ENCODE measurements at regions not wholly inside any gene's neighbourhood (a gene's known extent, or its start where the extent isn't known, plus 50 kb on each side); places are given as distances from the start of the nearest gene placed in this dataset.

GRCh38 chr16:88281858-88282563 is 100.7 kb upstream of the ZNF469 start:
- H3K27ac ChIP-seq (ENCODE audit: low read depth, low read length), result no peak overlapping the region
- peaks cover 6 to 36% (median 8%) of the 10 kb centered on the region in 3 donors for H3K27me3 ChIP-seq (ENCODE audit: control insufficient read depth in 3 of 3, insufficient read depth in 3 of 3, low read length in 3 of 3)
- H3K36me3 ChIP-seq (ENCODE audit: control insufficient read depth in 3 of 3, insufficient read depth in 3 of 3, low read length in 3 of 3), result no peaks in the 10 kb centered on the region
- peaks cover under 1 to 20% (median 5%) of the 10 kb centered on the region in 3 donors for H3K9me3 ChIP-seq (ENCODE audit: control insufficient read depth in 3 of 3, low read length in 3 of 3)
- peaks cover 0 to 6% (median 4%) of the 10 kb centered on the region in 3 donors for H3K4me1 ChIP-seq (ENCODE audit: control insufficient read depth in 3 of 3, insufficient read depth in 3 of 3, low read length in 3 of 3)
- no peak overlapping the region for H3K9ac ChIP-seq (ENCODE audit: low read depth in 1 of 3, low read length in 3 of 3)
- H3K4me3 ChIP-seq (ENCODE audit: low read length in 3 of 3), result no peak overlapping the region

- H3K9me3 ChIP-seq (ENCODE audit: control insufficient read depth in 3 of 3, low read length in 3 of 3), result peaks cover 3 to 26% (median 9%) of the 10 kb centered on the region in 3 donors
- no peak overlapping the region for H3K4me3 ChIP-seq (ENCODE audit: low read length in 3 of 3)
- no peaks in the 10 kb centered on the region for H3K36me3 ChIP-seq (ENCODE audit: control insufficient read depth in 3 of 3, insufficient read depth in 3 of 3, low read length in 3 of 3)
- no peak overlapping the region for H3K27ac ChIP-seq (ENCODE audit: low read depth, low read length)
- H3K27me3 ChIP-seq (ENCODE audit: control insufficient read depth in 3 of 3, insufficient read depth in 3 of 3, low read length in 3 of 3), result peaks cover 6 to 36% (median 8%) of the 10 kb centered on the region in 3 donors
- H3K9ac ChIP-seq (ENCODE audit: low read depth in 1 of 3, low read length in 3 of 3), result no peak overlapping the region
- H3K4me1 ChIP-seq (ENCODE audit: control insufficient read depth in 3 of 3, insufficient read depth in 3 of 3, low read length in 3 of 3), result peaks cover 0 to 6% (median 4%) of the 10 kb centered on the region in 3 donors
Measured at GRCh38 chr16:88282564-88283395, 100.0 kb upstream of the ZNF469 start.

GRCh38 chr16:88283596-88283995 is 99.2 kb upstream of the ZNF469 start:
- Histone ChIP-seq H3K9me3 (ENCODE audit: control insufficient read depth in 3 of 3, low read length in 3 of 3) (peaks cover 3 to 26% (median 9%) of the 10 kb centered on the region in 3 donors), H3K4me1 (ENCODE audit: control insufficient read depth in 3 of 3, insufficient read depth in 3 of 3, low read length in 3 of 3) (peaks cover 0 to 6% (median 4%) of the 10 kb centered on the region in 3 donors), H3K36me3 (ENCODE audit: control insufficient read depth in 3 of 3, insufficient read depth in 3 of 3, low read length in 3 of 3) (no peaks in the 10 kb centered on the region), H3K4me3 (ENCODE audit: low read length in 3 of 3) (no peak overlapping the region), H3K27ac (ENCODE audit: low read depth, low read length) (no peak overlapping the region), H3K27me3 (ENCODE audit: control insufficient read depth in 3 of 3, insufficient read depth in 3 of 3, low read length in 3 of 3) (peaks cover 6 to 36% (median 8%) of the 10 kb centered on the region in 3 donors), H3K9ac (ENCODE audit: low read depth in 1 of 3, low read length in 3 of 3) (no peak overlapping the region)

- Histone ChIP-seq H3K9me3 (ENCODE audit: control insufficient read depth in 3 of 3, low read length in 3 of 3) (peaks cover 3 to 28% (median 13%) of the 10 kb centered on the region in 3 donors), H3K4me1 (ENCODE audit: control insufficient read depth in 3 of 3, insufficient read depth in 3 of 3, low read length in 3 of 3) (peaks cover 0 to 6% (median 4%) of the 10 kb centered on the region in 3 donors), H3K9ac (ENCODE audit: low read depth in 1 of 3, low read length in 3 of 3) (no peak overlapping the region), H3K27ac (ENCODE audit: low read depth, low read length) (no peak overlapping the region), H3K27me3 (ENCODE audit: control insufficient read depth in 3 of 3, insufficient read depth in 3 of 3, low read length in 3 of 3) (peaks cover 6 to 36% (median 11%) of the 10 kb centered on the region in 3 donors), H3K4me3 (ENCODE audit: low read length in 3 of 3) (no peak overlapping the region), H3K36me3 (ENCODE audit: control insufficient read depth in 3 of 3, insufficient read depth in 3 of 3, low read length in 3 of 3) (no peaks in the 10 kb centered on the region)
Measured at GRCh38 chr16:88284101-88284500, 98.7 kb upstream of the ZNF469 start.

GRCh38 chr16:88284626-88285513 is 97.9 kb upstream of the ZNF469 start:
- H3K27me3 ChIP-seq (ENCODE audit: control insufficient read depth in 3 of 3, insufficient read depth in 3 of 3, low read length in 3 of 3), result peaks cover 6 to 36% (median 13%) of the 10 kb centered on the region in 3 donors
- no peak overlapping the region for H3K9ac ChIP-seq (ENCODE audit: low read depth in 1 of 3, low read length in 3 of 3)
- peaks cover 3 to 29% (median 13%) of the 10 kb centered on the region in 3 donors for H3K9me3 ChIP-seq (ENCODE audit: control insufficient read depth in 3 of 3, low read length in 3 of 3)
- H3K27ac ChIP-seq (ENCODE audit: low read depth, low read length), result no peak overlapping the region
- H3K36me3 ChIP-seq (ENCODE audit: control insufficient read depth in 3 of 3, insufficient read depth in 3 of 3, low read length in 3 of 3), result no peaks in the 10 kb centered on the region
- peaks cover 0 to 6% (median 4%) of the 10 kb centered on the region in 3 donors for H3K4me1 ChIP-seq (ENCODE audit: control insufficient read depth in 3 of 3, insufficient read depth in 3 of 3, low read length in 3 of 3)
- no peak overlapping the region for H3K4me3 ChIP-seq (ENCODE audit: low read length in 3 of 3)

GRCh38 chr16:88285514-88285822 is 97.3 kb upstream of the ZNF469 start:
- Histone ChIP-seq H3K27me3 (ENCODE audit: control insufficient read depth in 3 of 3, insufficient read depth in 3 of 3, low read length in 3 of 3) (peaks cover 6 to 36% (median 13%) of the 10 kb centered on the region in 3 donors), H3K9ac (ENCODE audit: low read depth in 1 of 3, low read length in 3 of 3) (no peak overlapping the region), H3K4me3 (ENCODE audit: low read length in 3 of 3) (no peak overlapping the region), H3K9me3 (ENCODE audit: control insufficient read depth in 3 of 3, low read length in 3 of 3) (peaks cover 3 to 26% (median 13%) of the 10 kb centered on the region in 3 donors), H3K27ac (ENCODE audit: low read depth, low read length) (no peak overlapping the region), H3K36me3 (ENCODE audit: control insufficient read depth in 3 of 3, insufficient read depth in 3 of 3, low read length in 3 of 3) (no peaks in the 10 kb centered on the region), H3K4me1 (ENCODE audit: control insufficient read depth in 3 of 3, insufficient read depth in 3 of 3, low read length in 3 of 3) (peaks cover 0 to 6% (median 4%) of the 10 kb centered on the region in 3 donors)

GRCh38 chr16:88286301-88286923 is 96.3 kb upstream of the ZNF469 start:
- no peaks in the 10 kb centered on the region for H3K36me3 ChIP-seq (ENCODE audit: control insufficient read depth in 3 of 3, insufficient read depth in 3 of 3, low read length in 3 of 3)
- H3K9me3 ChIP-seq (ENCODE audit: control insufficient read depth in 3 of 3, low read length in 3 of 3), result peaks cover 3 to 26% (median 13%) of the 10 kb centered on the region in 3 donors
- no peak overlapping the region for H3K4me3 ChIP-seq (ENCODE audit: low read length in 3 of 3)
- H3K4me1 ChIP-seq (ENCODE audit: control insufficient read depth in 3 of 3, insufficient read depth in 3 of 3, low read length in 3 of 3), result peaks cover 0 to 6% (median 4%) of the 10 kb centered on the region in 3 donors
- H3K27me3 ChIP-seq (ENCODE audit: control insufficient read depth in 3 of 3, insufficient read depth in 3 of 3, low read length in 3 of 3), result peaks cover 13 to 46% (median 13%) of the 10 kb centered on the region in 3 donors
- H3K27ac ChIP-seq (ENCODE audit: low read depth, low read length), result no peak overlapping the region
- H3K9ac ChIP-seq (ENCODE audit: low read depth in 1 of 3, low read length in 3 of 3), result no peak overlapping the region

DNA sequence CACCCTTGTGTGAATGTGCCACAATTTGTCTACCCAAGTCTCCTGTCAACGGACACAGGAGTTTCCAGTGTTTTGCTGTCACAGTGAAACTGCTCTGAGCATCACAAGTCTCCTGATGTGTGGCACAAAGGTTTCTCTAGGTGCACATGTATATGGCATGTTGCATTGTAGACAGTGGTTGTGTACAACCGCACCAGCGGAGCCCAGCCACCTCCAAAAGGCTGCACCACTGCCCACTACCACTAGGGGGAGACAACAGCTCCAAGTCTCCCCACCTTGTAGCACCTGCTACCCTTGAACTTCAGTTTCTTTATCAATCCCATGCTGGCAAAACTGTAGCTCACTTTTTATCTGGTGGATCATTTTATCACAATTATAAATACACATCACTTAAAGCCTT is 95.5 kb upstream of the ZNF469 start:
- Histone ChIP-seq H3K36me3 (ENCODE audit: control insufficient read depth in 3 of 3, insufficient read depth in 3 of 3, low read length in 3 of 3) (no peaks in the 10 kb centered on the region), H3K4me1 (ENCODE audit: control insufficient read depth in 3 of 3, insufficient read depth in 3 of 3, low read length in 3 of 3) (peaks cover 0 to 2% (median 1%) of the 10 kb centered on the region in 3 donors), H3K27ac (ENCODE audit: low read depth, low read length) (no peak overlapping the region), H3K9me3 (ENCODE audit: control insufficient read depth in 3 of 3, low read length in 3 of 3) (peaks cover 3 to 26% (median 13%) of the 10 kb centered on the region in 3 donors), H3K27me3 (ENCODE audit: control insufficient read depth in 3 of 3, insufficient read depth in 3 of 3, low read length in 3 of 3) (peaks cover 13 to 46% (median 13%) of the 10 kb centered on the region in 3 donors), H3K4me3 (ENCODE audit: low read length in 3 of 3) (no peak overlapping the region), H3K9ac (ENCODE audit: low read depth in 1 of 3, low read length in 3 of 3) (no peak overlapping the region)

DNA sequence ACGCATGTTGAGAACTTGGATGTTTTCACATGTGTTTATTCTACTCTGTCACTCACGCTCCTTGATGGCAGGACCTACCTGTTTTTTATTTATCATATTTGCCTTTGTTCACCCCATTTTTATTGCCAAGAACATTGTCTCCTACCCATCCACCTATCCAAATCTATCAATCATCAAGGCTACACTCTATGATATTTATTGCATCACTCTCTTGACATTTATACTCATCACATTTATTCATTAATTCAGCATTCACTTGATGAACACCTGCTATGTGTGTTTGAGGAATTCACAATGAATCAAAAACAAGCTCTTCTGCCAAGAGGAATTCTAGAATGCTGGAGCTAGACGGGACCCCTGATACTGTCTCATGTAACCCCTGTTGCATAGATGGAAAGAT is 94.5 kb upstream of the ZNF469 start:
- peaks cover 3 to 26% (median 13%) of the 10 kb centered on the region in 3 donors for H3K9me3 ChIP-seq (ENCODE audit: control insufficient read depth in 3 of 3, low read length in 3 of 3)
- H3K4me3 ChIP-seq (ENCODE audit: low read length in 3 of 3), result no peak overlapping the region
- no peak overlapping the region for H3K27ac ChIP-seq (ENCODE audit: low read depth, low read length)
- no peaks in the 10 kb centered on the region for H3K36me3 ChIP-seq (ENCODE audit: control insufficient read depth in 3 of 3, insufficient read depth in 3 of 3, low read length in 3 of 3)
- H3K4me1 ChIP-seq (ENCODE audit: control insufficient read depth in 3 of 3, insufficient read depth in 3 of 3, low read length in 3 of 3), result no peaks in the 10 kb centered on the region
- H3K9ac ChIP-seq (ENCODE audit: low read depth in 1 of 3, low read length in 3 of 3), result no peak overlapping the region
- peaks cover 9 to 44% (median 13%) of the 10 kb centered on the region in 3 donors for H3K27me3 ChIP-seq (ENCODE audit: control insufficient read depth in 3 of 3, insufficient read depth in 3 of 3, low read length in 3 of 3)

Measured in skeletal muscle tissue (tissue), 3 donors.